ENCODE measurements at regions not wholly inside any gene's neighbourhood (a gene's known extent, or its start where the extent isn't known, plus 50 kb on each side); places are given as distances from the start of the nearest gene placed in this dataset.

GRCh38 chr2:52144590-52144989, 1112.7 kb upstream of the NRXN1 start:
- H3K4me1 ChIP-seq: no peaks in the 10 kb centered on the region
- WGBS, 2 donors: 78 to 81% methylated on average over 4 of the region's 4 CpGs
- H3K36me3 ChIP-seq: no peaks in the 10 kb centered on the region
- DNase-seq: no peak
- no peak for TF ChIP-seq POLR2A (IDR thresholded peaks at IDR 0.05)
- no peak for TF ChIP-seq CTCF (IDR thresholded peaks at IDR 0.05)
- TF ChIP-seq POLR2AphosphoS5 (IDR thresholded peaks at IDR 0.05): no peak
- TF ChIP-seq EP300 (IDR thresholded peaks at IDR 0.05): no peak
- intact Hi-C loops (cut with DNase I): no loop called here
- no peaks in the 10 kb centered on the region for H3K9me3 ChIP-seq
- H3K27me3 ChIP-seq: no peaks in the 10 kb centered on the region
- no peak overlapping the region for H3K27ac ChIP-seq
- H3K4me3 ChIP-seq: no peak overlapping the region

- Histone ChIP-seq H3K36me3 (no peaks in the 10 kb centered on the region), H3K4me1 (no peaks in the 10 kb centered on the region), H3K4me3 (no peak overlapping the region), H3K27ac (no peak overlapping the region), H3K9me3 (no peaks in the 10 kb centered on the region), H3K27me3 (no peaks in the 10 kb centered on the region)
- intact Hi-C loops (cut with DNase I): no loop called here
- 84 to 91% methylated on average over 1 of the region's 1 CpG for WGBS, 2 donors
- TF ChIP-seq POLR2A (IDR thresholded peaks at IDR 0.05) (no peak), POLR2AphosphoS5 (IDR thresholded peaks at IDR 0.05) (no peak), EP300 (IDR thresholded peaks at IDR 0.05) (no peak), CTCF (IDR thresholded peaks at IDR 0.05) (no peak)
- no peak for DNase-seq
Measured at GRCh38 chr2:52141076-52141475, 1109.1 kb upstream of the NRXN1 start.

GRCh38 chr2:52139241-52139640, 1107.3 kb upstream of the NRXN1 start:
- no peaks in the 10 kb centered on the region for H3K9me3 ChIP-seq
- H3K27me3 ChIP-seq: no peaks in the 10 kb centered on the region
- no peak overlapping the region for H3K27ac ChIP-seq
- intact Hi-C loops (cut with DNase I): no loop called here
- no peak overlapping the region for H3K4me3 ChIP-seq
- no peaks in the 10 kb centered on the region for H3K4me1 ChIP-seq
- TF ChIP-seq POLR2A (IDR thresholded peaks at IDR 0.05): no peak
- no peak for TF ChIP-seq CTCF (IDR thresholded peaks at IDR 0.05)
- no peak for TF ChIP-seq POLR2AphosphoS5 (IDR thresholded peaks at IDR 0.05)
- no peaks in the 10 kb centered on the region for H3K36me3 ChIP-seq
- DNase-seq: no peak

GRCh38 chr2:52135235-52135634, 1103.3 kb upstream of the NRXN1 start:
- H3K4me1 ChIP-seq: no peaks in the 10 kb centered on the region
- no peak for DNase-seq
- TF ChIP-seq POLR2AphosphoS5 (IDR thresholded peaks at IDR 0.05) (no peak), EP300 (IDR thresholded peaks at IDR 0.05) (no peak), POLR2A (IDR thresholded peaks at IDR 0.05) (no peak), CTCF (IDR thresholded peaks at IDR 0.05) (no peak)
- 68 to 79% methylated on average over 2 of the region's 2 CpGs for WGBS, 2 donors
- no peak overlapping the region for H3K27ac ChIP-seq
- H3K4me3 ChIP-seq: no peak overlapping the region
- no peaks in the 10 kb centered on the region for H3K36me3 ChIP-seq
- H3K27me3 ChIP-seq: no peaks in the 10 kb centered on the region
- intact Hi-C loops (cut with DNase I): no loop called here
- H3K9me3 ChIP-seq: no peaks in the 10 kb centered on the region

GRCh38 chr2:52128081-52128480, 1096.1 kb upstream of the NRXN1 start:
- no peak for TF ChIP-seq POLR2A (IDR thresholded peaks at IDR 0.05)
- TF ChIP-seq EP300 (IDR thresholded peaks at IDR 0.05): no peak
- no peak for TF ChIP-seq CTCF (IDR thresholded peaks at IDR 0.05)
- TF ChIP-seq POLR2AphosphoS5 (IDR thresholded peaks at IDR 0.05): no peak
- intact Hi-C loops (cut with DNase I): no loop called here
- no peak for DNase-seq

More at GRCh38 chr2:52128081-52128480, 1096.1 kb upstream of the NRXN1 start:
- Histone ChIP-seq H3K4me1 (no peaks in the 10 kb centered on the region), H3K27me3 (no peaks in the 10 kb centered on the region), H3K36me3 (no peaks in the 10 kb centered on the region), H3K27ac (no peak overlapping the region), H3K9me3 (no peaks in the 10 kb centered on the region), H3K4me3 (no peak overlapping the region)
- WGBS, 2 donors: 29 to 64% methylated on average over 3 of the region's 3 CpGs

Data from sigmoid colon (tissue), 6 donors.